ENCODE measurements at regions not wholly inside any gene's neighbourhood (a gene's known extent, or its start where the extent isn't known, plus 50 kb on each side); places are given as distances from the start of the nearest gene placed in this dataset.

DNA sequence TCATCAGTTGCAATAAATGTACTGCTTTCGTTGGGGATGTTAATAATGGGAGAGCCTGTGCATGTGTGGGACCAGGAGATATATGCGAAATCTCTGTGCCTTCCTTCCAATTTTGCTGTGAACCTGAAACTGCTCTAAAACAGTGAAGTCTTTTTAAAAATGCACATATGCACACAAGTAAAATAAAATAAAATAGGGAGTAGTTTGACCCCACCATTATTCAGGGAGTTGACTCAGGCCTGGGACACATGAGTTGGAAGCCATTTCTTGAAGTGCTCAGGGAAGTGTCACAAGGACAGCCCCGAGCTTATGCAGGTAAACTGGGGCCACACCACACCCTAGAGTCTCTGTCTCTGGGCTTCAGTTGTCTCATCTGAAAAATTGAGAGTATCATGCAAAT is 183.1 kb upstream of the POU2AF2 start:
- TF ChIP-seq, protein P1, sequence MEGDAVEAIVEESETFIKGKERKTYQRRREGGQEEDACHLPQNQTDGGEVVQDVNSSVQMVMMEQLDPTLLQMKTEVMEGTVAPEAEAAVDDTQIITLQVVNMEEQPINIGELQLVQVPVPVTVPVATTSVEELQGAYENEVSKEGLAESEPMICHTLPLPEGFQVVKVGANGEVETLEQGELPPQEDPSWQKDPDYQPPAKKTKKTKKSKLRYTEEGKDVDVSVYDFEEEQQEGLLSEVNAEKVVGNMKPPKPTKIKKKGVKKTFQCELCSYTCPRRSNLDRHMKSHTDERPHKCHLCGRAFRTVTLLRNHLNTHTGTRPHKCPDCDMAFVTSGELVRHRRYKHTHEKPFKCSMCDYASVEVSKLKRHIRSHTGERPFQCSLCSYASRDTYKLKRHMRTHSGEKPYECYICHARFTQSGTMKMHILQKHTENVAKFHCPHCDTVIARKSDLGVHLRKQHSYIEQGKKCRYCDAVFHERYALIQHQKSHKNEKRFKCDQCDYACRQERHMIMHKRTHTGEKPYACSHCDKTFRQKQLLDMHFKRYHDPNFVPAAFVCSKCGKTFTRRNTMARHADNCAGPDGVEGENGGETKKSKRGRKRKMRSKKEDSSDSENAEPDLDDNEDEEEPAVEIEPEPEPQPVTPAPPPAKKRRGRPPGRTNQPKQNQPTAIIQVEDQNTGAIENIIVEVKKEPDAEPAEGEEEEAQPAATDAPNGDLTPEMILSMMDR (IDR thresholded peaks at IDR 0.05) = no peak
- no peak for TF ChIP-seq POLR2A (IDR thresholded peaks at IDR 0.05)
